Left colon (tissue), 2 donors: ENCODE measurements at regions not wholly inside any gene's neighbourhood (a gene's known extent, or its start where the extent isn't known, plus 50 kb on each side); places are given as distances from the start of the nearest gene placed in this dataset.
"Not testable (repeated sequence)": the region's sequence is repeated elsewhere in the genome, so short reads cannot be mapped to it uniquely, and the experiment has no call there.

Experiments used
- ATAC-seq: fragments of 200-7000 bp; cut with Tn5 transposase; one replicate; pipeline ENCODE4 v1.9.1; 2020; ENCODE audit warnings: mild to moderate bottlenecking, moderate library complexity
- DNase-seq, 2 donors: peaks; one replicate each; pipeline ENCODE4 v3.0.0-alpha.2; 2020
- intact Hi-C, 2 donors: fragments of 100-400 bp; cut with DNase I in 1 of 2; cut with micrococcal nuclease in 1 of 2; formaldehyde crosslinking; loops; one replicate each; pipeline versions ENCODE4 v1.11.2 to v1.14.0; 2022; cut with DNase I, micrococcal nuclease
- donor health status: DM: no; HTN: no; CAD: no.
- donor health status: DM: yes; HTN: yes; CAD: no.

GRCh38 chr16:29141586-29142324 lies 156.9 kb downstream of the LAT start:
- ATAC-seq (no peak), DNase-seq (no peak)
- intact Hi-C loops: no loop called here

GRCh38 chr16:29141121-29141520 lies 156.3 kb downstream of the LAT start:
- ATAC-seq, DNase-seq, intact Hi-C loops: not testable (repeated sequence)

GRCh38 chr16:29139901-29140855 lies 155.3 kb downstream of the LAT start:
- DNase-seq, ATAC-seq, intact Hi-C loops: not testable (repeated sequence)

GRCh38 chr16:29139261-29139802 lies 154.5 kb downstream of the LAT start:
- intact Hi-C loops: no loop called here
- no peak for DNase-seq

GRCh38 chr16:29138698-29139097 lies 153.8 kb downstream of the LAT start:
- ATAC-seq, DNase-seq, intact Hi-C loops: not testable (repeated sequence)

More at GRCh38 chr16:29139261-29139802, 154.5 kb downstream of the LAT start:
- no peak for ATAC-seq

GRCh38 chr16:29137894-29138662 lies 153.2 kb downstream of the LAT start:
- DNase-seq, intact Hi-C loops, ATAC-seq: not testable (repeated sequence)

- ATAC-seq, DNase-seq, intact Hi-C loops: not testable (repeated sequence)
Measured at GRCh38 chr16:29137461-29137860, 152.6 kb downstream of the LAT start.

- DNase-seq, ATAC-seq, intact Hi-C loops: not testable (repeated sequence)
Measured at GRCh38 chr16:29136916-29137315, 152.1 kb downstream of the LAT start.

- DNase-seq, intact Hi-C loops: not testable (repeated sequence)
Measured at GRCh38 chr16:29136046-29136696, 151.3 kb downstream of the LAT start.

GRCh38 chr16:29135098-29135497 lies 150.2 kb downstream of the LAT start:
- DNase-seq, ATAC-seq, intact Hi-C loops: not testable (repeated sequence)

More at GRCh38 chr16:29136046-29136696, 151.3 kb downstream of the LAT start:
- ATAC-seq: not testable (repeated sequence)

- DNase-seq, ATAC-seq, intact Hi-C loops: not testable (repeated sequence)
Measured at GRCh38 chr16:29133681-29134430, 149.0 kb downstream of the LAT start.

GRCh38 chr16:29132869-29133268 lies 148.0 kb downstream of the LAT start:
- intact Hi-C loops, DNase-seq: not testable (repeated sequence)
- peak; percentile 61 for ATAC-seq

- peak; percentile 82 for ATAC-seq
- intact Hi-C loops: not testable (repeated sequence)
Measured at GRCh38 chr16:29132444-29132843, 147.6 kb downstream of the LAT start.

GRCh38 chr16:29130901-29131851 lies 146.3 kb downstream of the LAT start:
- intact Hi-C loops, DNase-seq, ATAC-seq: not testable (repeated sequence)

More at GRCh38 chr16:29132444-29132843, 147.6 kb downstream of the LAT start:
- peak in 1 of 2 donors; percentile 30 for DNase-seq

- DNase-seq, ATAC-seq, intact Hi-C loops: not testable (repeated sequence)
Measured at GRCh38 chr16:29130131-29130711, 145.4 kb downstream of the LAT start.
